ENCODE measurements at regions not wholly inside any gene's neighbourhood (a gene's known extent, or its start where the extent isn't known, plus 50 kb on each side); places are given as distances from the start of the nearest gene placed in this dataset.

GRCh38 chr15:92565351-92566125 is 90.0 kb downstream of the FAM174B start:
- DNase-seq, result no peak

- DNase-seq, result no peak
Measured at GRCh38 chr15:92561754-92562153, 93.8 kb downstream of the FAM174B start.

DNA sequence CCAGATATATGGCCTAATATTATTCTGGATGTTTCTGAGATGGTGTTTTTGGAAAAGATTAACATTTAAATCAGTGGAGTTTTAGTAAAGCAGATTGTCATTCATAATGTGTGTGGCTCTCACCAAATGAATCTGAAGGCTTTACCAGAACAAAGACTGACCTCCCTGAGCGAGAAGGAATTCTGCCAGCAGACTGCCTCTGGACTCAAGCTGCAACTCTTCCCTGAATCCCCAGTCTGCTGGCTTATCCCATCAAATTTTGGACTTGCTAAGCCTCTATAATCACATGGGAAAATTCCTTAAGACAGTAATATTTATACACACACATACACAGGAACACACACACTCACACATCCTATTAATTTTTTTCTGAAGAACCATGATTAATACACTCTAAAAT is 102.3 kb downstream of the FAM174B start:
- DNase-seq, result no peak

DNA sequence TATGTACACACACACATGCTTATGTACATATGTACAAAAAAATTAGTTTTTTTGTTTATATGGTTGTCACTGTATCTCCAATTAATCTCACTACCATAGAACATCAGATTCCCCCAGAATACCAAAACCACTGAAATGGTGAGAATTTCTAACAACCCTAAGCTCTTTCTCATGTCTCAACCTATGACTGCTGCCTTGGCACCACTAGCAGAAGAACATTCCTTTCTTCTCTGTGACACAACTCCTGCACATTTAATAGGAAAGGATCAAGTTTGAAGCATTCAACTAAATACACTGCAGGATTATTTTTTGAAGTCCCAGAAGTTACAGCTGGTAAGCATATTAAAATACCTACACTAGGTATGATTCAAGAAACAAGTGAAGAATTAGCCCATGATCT is 109.6 kb downstream of the FAM174B start:
- no peak for DNase-seq

GRCh38 chr15:92541291-92542200 is 114.0 kb downstream of the FAM174B start:
- peak; percentile 43 to 77 for DNase-seq

- no peak for DNase-seq
Measured at GRCh38 chr15:92538115-92538514, 117.5 kb downstream of the FAM174B start.

DNA sequence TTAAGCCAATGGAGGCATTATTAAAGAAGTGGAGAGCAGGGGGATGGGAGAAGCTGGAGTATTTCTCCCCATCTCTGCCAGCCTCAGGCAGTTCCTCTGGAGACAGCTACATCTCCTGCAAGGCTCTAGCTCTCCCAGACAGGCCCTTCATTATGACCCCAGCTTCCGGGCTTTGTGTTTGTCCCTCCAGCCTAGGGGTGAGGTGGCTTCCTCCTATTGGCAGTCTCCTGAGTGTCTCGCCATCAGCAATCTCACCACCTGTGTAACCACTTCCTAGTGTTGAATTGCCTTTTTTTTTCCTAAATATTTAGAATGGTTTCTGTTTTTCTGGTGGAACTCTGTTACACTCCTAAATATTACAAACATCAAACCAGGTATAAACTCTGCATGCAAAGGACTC is 122.3 kb downstream of the FAM174B start:
- no peak for DNase-seq

DNA sequence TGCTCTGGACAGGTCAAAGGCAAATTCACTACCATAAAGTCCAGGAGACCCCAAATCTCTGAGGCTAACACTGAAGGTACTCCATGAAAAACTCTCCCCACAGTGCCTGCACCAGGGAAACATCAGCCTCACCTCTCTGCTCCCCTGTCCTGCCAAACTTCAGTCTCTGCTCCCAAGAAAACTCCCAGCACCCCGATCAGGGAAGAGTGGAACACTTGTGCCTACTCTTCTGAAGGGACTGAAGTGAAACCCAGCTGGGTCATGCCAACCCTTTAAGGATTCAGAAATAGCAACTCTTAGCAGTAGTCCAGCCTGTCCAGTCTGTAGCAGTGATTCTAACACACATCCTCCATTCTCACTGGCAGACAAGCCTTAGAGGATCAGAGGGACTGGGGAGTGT is 124.2 kb downstream of the FAM174B start:
- no peak for DNase-seq

DNA sequence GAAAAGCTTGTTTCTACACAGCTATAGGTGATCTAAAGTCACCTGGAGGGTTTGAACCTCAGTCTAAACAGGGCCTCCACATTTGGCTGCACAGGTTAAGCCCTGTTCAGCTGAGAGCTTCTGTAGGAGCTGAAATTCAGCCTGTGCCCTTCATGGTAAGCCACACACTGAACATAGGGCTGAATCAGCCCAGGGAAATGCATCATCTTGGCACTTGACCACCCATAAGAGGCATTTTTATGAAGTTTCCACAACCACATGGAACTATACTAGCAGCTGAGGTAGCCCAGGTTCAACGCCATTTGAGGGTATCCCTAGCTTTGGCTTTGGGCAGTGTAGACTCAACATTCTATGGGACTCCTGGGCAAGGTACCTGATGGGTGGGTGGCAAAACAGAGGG is 126.8 kb downstream of the FAM174B start:
- DNase-seq, result no peak

DNA sequence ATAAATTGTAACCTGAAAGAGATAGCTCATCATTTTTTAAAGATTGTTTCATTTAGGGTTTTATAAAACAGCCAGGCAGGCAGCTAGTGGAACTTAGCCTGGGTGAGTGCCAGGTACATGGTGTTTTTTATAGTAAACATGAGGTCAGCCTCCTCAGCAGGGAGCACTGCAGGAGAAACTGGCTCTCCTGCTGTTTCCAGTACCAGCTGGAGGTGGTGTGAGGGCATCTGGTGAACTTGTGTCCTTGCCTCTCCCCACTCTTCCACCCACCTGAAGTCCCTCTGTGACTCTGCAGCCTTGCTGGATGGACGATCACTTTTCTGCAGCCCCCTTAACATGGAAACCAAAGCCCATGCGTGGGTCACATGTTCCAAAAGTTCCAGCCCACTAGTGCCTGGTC is 128.4 kb downstream of the FAM174B start:
- DNase-seq, result peak in 1 of 2 experiments; percentile 14

- DNase-seq, result no peak
Measured at GRCh38 chr15:92525758-92526245, 129.8 kb downstream of the FAM174B start.

GRCh38 chr15:92524874-92525565 is 130.6 kb downstream of the FAM174B start:
- no peak for DNase-seq

DNA sequence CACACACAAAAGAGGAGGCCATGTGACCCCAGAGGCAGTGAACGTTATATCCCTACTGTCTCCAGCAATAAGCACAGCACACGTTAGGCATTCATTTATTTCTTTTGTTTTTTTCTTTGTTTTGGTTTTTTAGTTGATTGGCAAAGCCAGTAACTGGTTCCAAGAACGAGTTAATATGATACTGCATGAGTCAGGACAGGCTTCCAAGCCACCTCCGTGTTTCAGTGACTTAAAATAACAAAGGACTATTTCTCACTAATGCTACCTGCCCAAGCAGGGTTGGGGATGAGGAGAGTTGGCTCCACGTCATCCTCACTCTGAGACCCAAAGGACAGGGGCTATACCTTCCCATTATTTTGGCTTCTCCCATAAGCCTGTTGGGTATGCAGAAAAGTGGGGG is 130.5 kb downstream of the ST8SIA2 start:
- DNase-seq, result no peak

GRCh38 chr15:92523176-92523575 is 129.5 kb downstream of the ST8SIA2 start:
- DNase-seq, result no peak

- DNase-seq, result peak; percentile 35 to 73
Measured at GRCh38 chr15:92521624-92522008, 127.9 kb downstream of the ST8SIA2 start.

- DNase-seq, result no peak
Measured at GRCh38 chr15:92520914-92521623, 127.4 kb downstream of the ST8SIA2 start.

- DNase-seq, result no peak
Measured at GRCh38 chr15:92519709-92520108, 126.0 kb downstream of the ST8SIA2 start.

Data from NCI-H446 (cell line).